Heart left ventricle (tissue), 13 donors: ENCODE measurements at regions not wholly inside any gene's neighbourhood (a gene's known extent, or its start where the extent isn't known, plus 50 kb on each side); places are given as distances from the start of the nearest gene placed in this dataset.

Experiments used
- POLR2A ChIP-seq, 2 donors: fragments of 450-650 bp; IDR thresholded peaks; one replicate each; pipeline ENCODE4 v1.6.1; 2017; ENCODE audit warnings: antibody characterized with exemption in 2 of 2, mild to moderate bottlenecking in 2 of 2, moderate library complexity in 2 of 2
- TF ChIP-seq, protein P1 (sequence below), 12 donors: fragments of 200-600 bp; sonication (generic) in 4 of 12; IDR thresholded peaks; one replicate each; pipeline versions ENCODE4 v1.5.0 to v1.8.0; 2018 to 2022; ENCODE audit warnings: antibody characterized with exemption in 12 of 12, mild to moderate bottlenecking in 5 of 12
- donor health status: ischemic (EF 13 %, LVEDD 7.1; RV severe dilation, severe dysfunction).
- donor health status: DM: no; HTN: yes; CAD: no.
- donor health status: DM: no; HTN: no; CAD: no.
- donor health status: ischemic (EF 25% LVEDD 6.9; RV normal size, moderate dysfunction).
- donor health status: ischemic (EF 25% LVEDD 5.7; RV mildly dilated, moderate dysfunction).
- donor health status: ischemic (EF 35%, LVEDD 5.7; RV mildly dilated, moderate dysfunction).
- donor health status: nonischemic (EF 11% LVEDD 7.7; RV severe dilation, severe dysfunction).
- donor health status: DM: yes; HTN: yes; CAD: no.
- donor health status: PGD.
- donor health status: ischemic (EF 29% LVEDD 5.4; RV normal size, mild dysfunction).
- donor health status: nonischemic (EF 23%, LVEDD 6.1; RV moderate dilation, normal function).

DNA sequence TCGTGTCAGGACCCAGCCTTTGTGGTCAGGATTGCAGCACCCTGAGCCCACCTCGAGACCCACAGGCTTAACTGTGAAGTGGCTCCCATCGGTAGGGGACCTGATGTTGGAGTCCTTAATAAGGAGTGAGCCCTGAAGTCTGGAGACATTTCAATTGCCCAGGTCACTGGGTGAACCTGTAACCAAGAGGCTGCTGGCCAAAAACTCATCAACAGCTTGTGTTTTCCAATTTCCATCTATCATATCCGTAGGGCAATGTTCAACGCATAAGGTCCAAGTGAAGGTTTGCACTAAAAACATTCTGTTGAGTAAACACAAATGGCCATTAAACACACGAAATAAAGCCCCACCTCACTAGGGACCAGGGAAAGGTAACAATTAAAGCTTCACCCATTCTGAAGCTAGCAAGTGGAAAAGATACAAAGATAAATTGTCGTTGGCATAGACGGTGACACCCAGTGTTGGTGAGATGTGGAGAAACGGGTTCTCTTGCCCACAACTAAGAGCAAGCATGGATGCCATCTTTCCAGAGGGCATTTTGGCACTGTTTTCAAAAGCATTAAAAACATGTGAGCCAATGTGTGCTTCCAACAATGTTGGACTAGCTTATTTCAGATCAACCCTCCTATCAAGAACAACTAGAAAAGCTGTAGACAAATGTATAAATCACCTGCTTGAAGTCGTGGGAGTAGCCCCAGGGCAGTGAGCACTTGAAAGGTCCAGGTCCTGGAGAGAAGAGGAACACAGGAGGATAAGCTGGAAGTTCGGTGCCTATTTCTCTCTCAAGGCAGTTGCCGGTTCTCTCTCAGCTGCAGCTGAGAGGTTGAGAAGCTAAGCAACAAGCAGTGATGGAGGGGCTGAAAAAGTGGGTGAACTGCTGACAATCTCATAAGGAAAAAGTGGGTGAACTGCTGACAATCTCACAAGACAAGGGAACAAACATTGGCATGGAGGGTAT lies 56.3 kb upstream of the PCSK6 start:
- no peak for TF ChIP-seq POLR2A (IDR thresholded peaks at IDR 0.05)
- TF ChIP-seq, protein P1, sequence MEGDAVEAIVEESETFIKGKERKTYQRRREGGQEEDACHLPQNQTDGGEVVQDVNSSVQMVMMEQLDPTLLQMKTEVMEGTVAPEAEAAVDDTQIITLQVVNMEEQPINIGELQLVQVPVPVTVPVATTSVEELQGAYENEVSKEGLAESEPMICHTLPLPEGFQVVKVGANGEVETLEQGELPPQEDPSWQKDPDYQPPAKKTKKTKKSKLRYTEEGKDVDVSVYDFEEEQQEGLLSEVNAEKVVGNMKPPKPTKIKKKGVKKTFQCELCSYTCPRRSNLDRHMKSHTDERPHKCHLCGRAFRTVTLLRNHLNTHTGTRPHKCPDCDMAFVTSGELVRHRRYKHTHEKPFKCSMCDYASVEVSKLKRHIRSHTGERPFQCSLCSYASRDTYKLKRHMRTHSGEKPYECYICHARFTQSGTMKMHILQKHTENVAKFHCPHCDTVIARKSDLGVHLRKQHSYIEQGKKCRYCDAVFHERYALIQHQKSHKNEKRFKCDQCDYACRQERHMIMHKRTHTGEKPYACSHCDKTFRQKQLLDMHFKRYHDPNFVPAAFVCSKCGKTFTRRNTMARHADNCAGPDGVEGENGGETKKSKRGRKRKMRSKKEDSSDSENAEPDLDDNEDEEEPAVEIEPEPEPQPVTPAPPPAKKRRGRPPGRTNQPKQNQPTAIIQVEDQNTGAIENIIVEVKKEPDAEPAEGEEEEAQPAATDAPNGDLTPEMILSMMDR (IDR thresholded peaks at IDR 0.05), result no peak
